ENCODE measurements at regions not wholly inside any gene's neighbourhood (a gene's known extent, or its start where the extent isn't known, plus 50 kb on each side); places are given as distances from the start of the nearest gene placed in this dataset.

GRCh38 chr17:79188685-79189084 is 114.1 kb downstream of the ENGASE start:
- TF ChIP-seq CTCF (IDR thresholded peaks at IDR 0.05): no peak
- TF ChIP-seq POLR2A (IDR thresholded peaks at IDR 0.05): no peak

Measured in prostate gland (tissue), 2 donors.